BJ (cell line): ENCODE measurements at regions not wholly inside any gene's neighbourhood (a gene's known extent, or its start where the extent isn't known, plus 50 kb on each side); places are given as distances from the start of the nearest gene placed in this dataset.

Source experiments
- CTCF ChIA-PET: fragments of 350-600 bp; formaldehyde crosslinking; extraction: SDS; loops from one replicate; lab custom pipeline; 2021; ENCODE audit warnings: antibody characterized with exemption, inconsistent platforms; lab: Yijun Ruan, JAX
- POLR2A ChIA-PET: fragments of 300-600 bp; sonication (Branson Sonifier 250); formaldehyde crosslinking; extraction: SDS; loops from one replicate; lab custom pipeline; 2021; ENCODE audit warnings: antibody characterized with exemption; lab: Charles Lee
- DNase-seq: peaks from one replicate; pipeline ENCODE4 v3.0.0-alpha.2; 2011; ENCODE audit warnings: low read depth
- H3K27me3 ChIP-seq: 2 replicates; pipeline ENCODE4 v1.6.0; 2011; ENCODE audit warnings: low read length; ENCODE audit not compliant: control insufficient read depth, insufficient read depth
- H3K36me3 ChIP-seq: 2 replicates; pipeline ENCODE4 v1.5.1; 2011; ENCODE audit warnings: low read length; ENCODE audit not compliant: control insufficient read depth, insufficient read depth
- H3K4me3 ChIP-seq: 2 replicates; pipeline ENCODE4 v1.5.1; 2011; ENCODE audit warnings: low read depth, mild to moderate bottlenecking, control low read depth, low read length
- CTCF ChIP-seq: IDR thresholded peaks from 2 replicates; pipeline ENCODE4 v1.5.1; 2011; ENCODE audit warnings: low read depth, mild to moderate bottlenecking, control low read depth, inconsistent platforms, low read length, moderate library complexity; ENCODE audit not compliant: insufficient read depth

GRCh38 chr9:104980039-104980654 lies 52.2 kb upstream of the ABCA1 start:
- Histone ChIP-seq H3K4me3 (no peak overlapping the region), H3K27me3 (no peaks in the 10 kb centered on the region), H3K36me3 (no peaks in the 10 kb centered on the region)
- TF ChIP-seq CTCF = no peak
- no peak for DNase-seq
- CTCF ChIA-PET = interaction anchor here (1.1 kb wide), 2 partner anchors 57 to 264 kb away, joined by 3 read pairs; partner anchors contain the start of gene SLC44A1
- POLR2A ChIA-PET = no interaction called here

- DNase-seq = no peak
- no peak for TF ChIP-seq CTCF
- H3K4me3 ChIP-seq = no peak overlapping the region
- no peaks in the 10 kb centered on the region for H3K27me3 ChIP-seq
- no peaks in the 10 kb centered on the region for H3K36me3 ChIP-seq
- POLR2A ChIA-PET = no interaction called here
- CTCF ChIA-PET = interaction anchor here (1.1 to 1.7 kb wide), 3 partner anchors 118 to 263 kb away, joined by 3 read pairs; partner anchors contain the start of gene SLC44A1
Observed at GRCh38 chr9:104981543-104982129, 53.7 kb upstream of the ABCA1 start.

GRCh38 chr9:104982543-104982942 lies 54.6 kb upstream of the ABCA1 start:
- POLR2A ChIA-PET = no interaction called here
- no peaks in the 10 kb centered on the region for H3K36me3 ChIP-seq
- no peak overlapping the region for H3K4me3 ChIP-seq
- CTCF ChIA-PET = interaction anchor here (1.6 to 1.7 kb wide), 2 partner anchors 119 to 166 kb away, joined by 3 read pairs; no protein-coding TSS in a partner anchor
- TF ChIP-seq CTCF = no peak
- no peaks in the 10 kb centered on the region for H3K27me3 ChIP-seq
- no peak for DNase-seq

- no peak for TF ChIP-seq CTCF
- no peak for DNase-seq
- ChIA-PET CTCF (no interaction called here), POLR2A (no interaction called here)
- Histone ChIP-seq H3K27me3 (no peaks in the 10 kb centered on the region), H3K4me3 (no peak overlapping the region), H3K36me3 (no peaks in the 10 kb centered on the region)
Observed at GRCh38 chr9:104983491-104983890, 55.5 kb upstream of the ABCA1 start.

GRCh38 chr9:104984121-104984520 lies 56.2 kb upstream of the ABCA1 start:
- Histone ChIP-seq H3K27me3 (no peaks in the 10 kb centered on the region), H3K4me3 (no peak overlapping the region), H3K36me3 (no peaks in the 10 kb centered on the region)
- no peak for DNase-seq
- TF ChIP-seq CTCF = no peak
- CTCF ChIA-PET = interaction anchor here (1.3 kb wide), 1 partner anchor 120 kb away, joined by 3 read pairs; no protein-coding TSS in a partner anchor
- POLR2A ChIA-PET = no interaction called here
